H1 (cell line): ENCODE measurements at regions not wholly inside any gene's neighbourhood (a gene's known extent, or its start where the extent isn't known, plus 50 kb on each side); places are given as distances from the start of the nearest gene placed in this dataset.

Experiments
- CTCF ChIA-PET: fragments of 300-600 bp; sonication (Branson Sonifier 250); formaldehyde crosslinking; loops from one replicate; lab custom pipeline; 2021; ENCODE audit not compliant: partially characterized antibody; lab: Charles Lee
- POLR2A ChIA-PET: fragments of 300-600 bp; sonication (Branson Sonifier 250); formaldehyde crosslinking; loops from one replicate; lab custom pipeline; 2021; ENCODE audit warnings: inconsistent platforms; ENCODE audit not compliant: partially characterized antibody; lab: Charles Lee
- DNase-seq, 2 experiments: peaks; one replicate each; pipeline versions ENCODE4 v3.0.0 to v3.0.0-alpha.2; 2010 to 2022; ENCODE audit warnings: low spot score in 2 of 2, low read depth in 1 of 2, mixed read lengths in 1 of 2
- FAIRE-seq: peaks from 2 replicates; lab custom pipeline; 2011; peaks lifted over from hg19 to GRCh38; lab: Jason Lieb, UNC
- H2AFZ ChIP-seq: 2 replicates; pipeline ENCODE4 v1.8.1; 2012; ENCODE audit warnings: low read length, inconsistent platforms
- H2AK5ac ChIP-seq: 2 replicates; pipeline ENCODE4 v1.6.1; 2013; ENCODE audit warnings: low read depth, low read length
- H2BK120ac ChIP-seq: replicated peaks from 2 replicates; pipeline ENCODE3; 2013; ENCODE audit warnings: low read depth, low read length, inconsistent platforms
- H2BK12ac ChIP-seq: 2 replicates; pipeline ENCODE4 v1.6.1; 2013; ENCODE audit warnings: low read depth, low read length
- H2BK15ac ChIP-seq: 2 replicates; pipeline ENCODE4 v1.6.1; 2013; ENCODE audit warnings: low read length
- H2BK20ac ChIP-seq: 2 replicates; pipeline ENCODE4 v1.6.1; 2013; ENCODE audit warnings: low read length
- H2BK5ac ChIP-seq: 2 replicates; pipeline ENCODE4 v1.6.1; 2013; ENCODE audit warnings: low read depth, low read length
- H3K14ac ChIP-seq: 2 replicates; pipeline ENCODE4 v1.6.1; 2013; ENCODE audit warnings: inconsistent platforms; ENCODE audit not compliant: insufficient read length
- H3K18ac ChIP-seq: 2 replicates; pipeline ENCODE4 v1.6.1; 2013; ENCODE audit warnings: low read length; ENCODE audit errors: extremely low read depth
- H3K23ac ChIP-seq: 2 replicates; pipeline ENCODE4 v1.6.1; 2013; ENCODE audit warnings: inconsistent platforms; ENCODE audit not compliant: insufficient read length
- H3K23me2 ChIP-seq: 2 replicates; pipeline ENCODE4 v1.6.1; 2013; ENCODE audit warnings: low read depth, low read length
- H3K27ac ChIP-seq: 2 replicates; pipeline ENCODE4 v1.6.1; 2011; ENCODE audit warnings: low read depth, low read length, inconsistent platforms
- H3K27me3 ChIP-seq, 4 experiments: replicated peaks in 1 of 4; 1 replicate in 1 of 4; 2 replicates in 3 of 4; pipeline versions ENCODE4 v1.6.1 to v1.8.1; 2011 to 2013; ENCODE audit warnings: low read length in 3 of 4, mild to moderate bottlenecking in 3 of 4, inconsistent platforms in 2 of 4, mixed read lengths in 2 of 4, moderate library complexity in 1 of 4; ENCODE audit not compliant: control insufficient read depth in 3 of 4, insufficient read depth in 3 of 4; ENCODE audit errors: extremely low read depth in 1 of 4
- H3K36me3 ChIP-seq, 4 experiments: 2 replicates each; pipeline versions ENCODE4 v1.6.1 to v1.8.1; 2011 to 2013; ENCODE audit warnings: mild to moderate bottlenecking in 4 of 4, low read length in 3 of 4, moderate library complexity in 2 of 4, control low read depth in 1 of 4, inconsistent platforms in 1 of 4; ENCODE audit not compliant: insufficient read depth in 4 of 4, control insufficient read depth in 2 of 4
- H3K4ac ChIP-seq: replicated peaks from 2 replicates; pipeline ENCODE3; 2013; ENCODE audit warnings: low read length, low read depth, mixed read lengths, inconsistent platforms; ENCODE audit not compliant: insufficient read length
- H3K4me1 ChIP-seq, 4 experiments: replicated peaks in 1 of 4; 1 replicate in 1 of 4; 2 replicates in 3 of 4; pipeline versions ENCODE4 v1.6.1 to v1.8.1; 2011 to 2013; ENCODE audit warnings: low read length in 3 of 4, inconsistent platforms in 2 of 4, mixed read lengths in 1 of 4; ENCODE audit not compliant: insufficient read depth in 4 of 4, control insufficient read depth in 3 of 4
- H3K4me2 ChIP-seq, 2 experiments: 2 replicates each; pipeline versions ENCODE4 v1.6.1 to v1.8.1; 2011 to 2013; ENCODE audit warnings: low read depth in 2 of 2, low read length in 2 of 2, control low read depth in 1 of 2, inconsistent platforms in 1 of 2, mild to moderate bottlenecking in 1 of 2; ENCODE audit not compliant: insufficient read depth in 1 of 2
- H3K4me3 ChIP-seq, 4 experiments: fragments of 200-600, 300-600 bp in 1 of 4; sonication (generic), shearing (Covaris generic), sonication (Bioruptor Twin) in 1 of 4; 2 replicates each; pipeline versions ENCODE4 v1.5.1 to v1.8.1; 2011 to 2016; ENCODE audit warnings: low read length in 4 of 4, low read depth in 3 of 4, control low read depth in 2 of 4, inconsistent platforms in 2 of 4, mild to moderate bottlenecking in 2 of 4, mixed read lengths in 1 of 4, moderate library complexity in 1 of 4; ENCODE audit not compliant: insufficient read depth in 2 of 4; ENCODE audit errors: extremely low read depth in 1 of 4
- H3K56ac ChIP-seq: replicated peaks from 2 replicates; pipeline ENCODE3; 2013; ENCODE audit warnings: low read depth, mild to moderate bottlenecking, mixed read lengths, low read length, inconsistent platforms; ENCODE audit not compliant: insufficient read length
- H3K79me1 ChIP-seq: 2 replicates; pipeline ENCODE4 v1.6.1; 2013; ENCODE audit warnings: low read depth, low read length, control low read depth
- H3K79me2 ChIP-seq, 2 experiments: 2 replicates each; pipeline versions ENCODE4 v1.6.1 to v1.8.1; 2012 to 2013; ENCODE audit warnings: low read length in 2 of 2, mild to moderate bottlenecking in 2 of 2, inconsistent platforms in 1 of 2; ENCODE audit not compliant: insufficient read depth in 2 of 2, control insufficient read depth in 1 of 2
- H3K9ac ChIP-seq, 4 experiments: replicated peaks in 1 of 4; 1 replicate in 1 of 4; 2 replicates in 3 of 4; pipeline versions ENCODE4 v1.6.1 to v1.8.1; 2011 to 2013; ENCODE audit warnings: low read depth in 3 of 4, low read length in 3 of 4, control low read depth in 2 of 4, mild to moderate bottlenecking in 2 of 4, moderate library complexity in 2 of 4, inconsistent platforms in 1 of 4; ENCODE audit errors: extremely low read depth in 1 of 4
- H3K9me3 ChIP-seq, 2 experiments: 2 replicates each; pipeline versions ENCODE4 v1.6.1 to v1.8.1; 2012 to 2013; ENCODE audit warnings: mild to moderate bottlenecking in 2 of 2, moderate library complexity in 2 of 2, control low read depth in 1 of 2, inconsistent platforms in 1 of 2, low read depth in 1 of 2, low read length in 1 of 2, mixed read lengths in 1 of 2; ENCODE audit not compliant: insufficient read depth in 2 of 2
- H4K20me1 ChIP-seq, 2 experiments: replicated peaks in 1 of 2; 2 replicates each; pipeline versions ENCODE3 to v1.8.1; 2011 to 2013; ENCODE audit warnings: inconsistent platforms in 2 of 2, low read length in 2 of 2, mild to moderate bottlenecking in 1 of 2; ENCODE audit not compliant: insufficient read depth in 2 of 2, control insufficient read depth in 1 of 2
- H4K5ac ChIP-seq: 2 replicates; pipeline ENCODE4 v1.6.1; 2013; ENCODE audit warnings: low read length, low read depth, mixed read lengths, inconsistent platforms; ENCODE audit not compliant: insufficient read length
- H4K8ac ChIP-seq: 2 replicates; pipeline ENCODE4 v1.8.0; 2013; ENCODE audit warnings: mild to moderate bottlenecking, moderate library complexity, low read length, inconsistent platforms; ENCODE audit not compliant: insufficient read depth; ENCODE audit errors: extremely low read depth
- H4K91ac ChIP-seq: replicated peaks from 2 replicates; pipeline ENCODE3; 2013; ENCODE audit warnings: low read length, mixed read lengths, inconsistent platforms; ENCODE audit not compliant: insufficient read length
- ASH2L ChIP-seq: fragments of 200-600, 300-600 bp; sonication (generic); IDR thresholded peaks from one replicate; pipeline ENCODE4 v1.7.1; 2017; ENCODE audit warnings: low read length
- CBX5 ChIP-seq: fragments of 300-800, 300-1000 bp; sonication (generic); IDR thresholded peaks from 2 replicates; pipeline ENCODE4 v1.7.1; 2016; ENCODE audit warnings: antibody characterized with exemption, low read length, low read depth
- CHD1 ChIP-seq: IDR thresholded peaks from 2 replicates; pipeline ENCODE4 v1.6.1; 2012; ENCODE audit warnings: low read depth, low read length, improper control_type of control experiment
- CREB1 ChIP-seq: IDR thresholded peaks from 2 replicates; pipeline ENCODE4 v1.6.1; 2012; ENCODE audit warnings: inconsistent platforms
- E2F6 ChIP-seq: IDR thresholded peaks from 2 replicates; pipeline ENCODE4 v1.6.1; 2012; ENCODE audit warnings: inconsistent platforms
- EP300 ChIP-seq, 2 experiments: IDR thresholded peaks; 1 replicate in 1 of 2; 2 replicates in 1 of 2; pipeline ENCODE4 v1.6.1; 2011 to 2012; ENCODE audit warnings: low read depth in 2 of 2, low read length in 2 of 2, mild to moderate bottlenecking in 2 of 2, borderline replicate concordance in 1 of 2, inconsistent platforms in 1 of 2, moderate library complexity in 1 of 2
- EZH2 ChIP-seq: fragments of 200-600 bp; sonication (generic); IDR thresholded peaks from 2 replicates; pipeline ENCODE4 v1.7.1; 2012; ENCODE audit warnings: low read depth, mild to moderate bottlenecking, moderate library complexity, low read length, inconsistent platforms; ENCODE audit not compliant: severe bottlenecking
- MAX ChIP-seq: IDR thresholded peaks from 2 replicates; pipeline ENCODE4 v1.6.1; 2012; ENCODE audit warnings: inconsistent platforms
- POLR2AphosphoS5 ChIP-seq: IDR thresholded peaks from 2 replicates; pipeline ENCODE4 v1.6.1; 2011; ENCODE audit warnings: low read depth, low read length
- POU5F1 ChIP-seq: IDR thresholded peaks from 2 replicates; pipeline ENCODE4 v1.6.1; 2011; ENCODE audit warnings: low read depth, mild to moderate bottlenecking, low read length, moderate library complexity
- RBBP5 ChIP-seq: IDR thresholded peaks from 2 replicates; pipeline ENCODE4 v1.7.1; 2012; ENCODE audit warnings: low read depth, mild to moderate bottlenecking, inconsistent platforms, low read length, moderate library complexity, borderline replicate concordance
- RXRA ChIP-seq: IDR thresholded peaks from 2 replicates; pipeline ENCODE4 v1.6.1; 2011; ENCODE audit warnings: low read depth, mild to moderate bottlenecking, low read length, moderate library complexity; ENCODE audit not compliant: insufficient read depth
- SIRT6 ChIP-seq: IDR thresholded peaks from one replicate; pipeline ENCODE4 v1.7.1; 2012; ENCODE audit warnings: low read length, inconsistent platforms
- SP1 ChIP-seq: IDR thresholded peaks from 2 replicates; pipeline ENCODE4 v1.6.1; 2011; ENCODE audit warnings: low read depth, low read length
- SRF ChIP-seq: IDR thresholded peaks from 2 replicates; pipeline ENCODE4 v1.6.1; 2011; ENCODE audit warnings: mild to moderate bottlenecking, low read depth, low read length, moderate library complexity
- TEAD4 ChIP-seq: IDR thresholded peaks from 2 replicates; pipeline ENCODE4 v1.6.1; 2012; ENCODE audit warnings: low read depth, low read length, inconsistent platforms, mixed read lengths
- WGBS, 2 experiments: shearing (Covaris generic) in 1 of 2; methylation state at CpG; one replicate each; pipeline versions ENCODE4 v1.1.6 to v1.1.7; 2013 to 2015; ENCODE audit warnings: low lambda C conversion rate in 2 of 2, mixed read lengths in 2 of 2, inconsistent platforms in 1 of 2, low coverage in 1 of 2, missing lambda C conversion rate in 1 of 2; ENCODE audit not compliant: insufficient replicate concordance in 2 of 2, insufficient coverage in 1 of 2, insufficient read length in 1 of 2; ENCODE audit errors: extremely low coverage in 1 of 2, missing lambda C conversion rate in 1 of 2; 5-methylcytosine and 5-hydroxymethylcytosine counted together

GRCh38 chr9:13933268-13933656 is 380.7 kb downstream of the NFIB start:
- 90% methylated on average over 1 of the region's 1 CpG; no CpG with 5 or more reads in 1 of the 2 experiments for WGBS, 2 experiments
- Histone ChIP-seq H3K56ac (no peak overlapping the region), H2BK20ac (no peak overlapping the region), H3K27me3 (no peaks in the 10 kb centered on the region), H3K14ac (no peak overlapping the region), H4K20me1 (no peaks in the 10 kb centered on the region), H3K4me3 (no peak overlapping the region), H4K5ac (no peak overlapping the region), H3K9ac (no peak overlapping the region), H2BK15ac (no peak overlapping the region), H3K4me1 (peaks cover 0 to 2% (median 0%) of the 10 kb centered on the region in 4 experiments; a peak in 1 of 7 replicates), H2BK120ac (no peak overlapping the region), H2BK5ac (no peak overlapping the region), H3K4ac (no peak overlapping the region), H2AK5ac (no peak overlapping the region), H3K79me1 (no peaks in the 10 kb centered on the region), H4K91ac (no peak overlapping the region), H3K18ac (no peak overlapping the region), H3K23ac (no peak overlapping the region), H3K9me3 (no peaks in the 10 kb centered on the region), H2BK12ac (no peak overlapping the region), H3K27ac (no peak overlapping the region), H3K79me2 (no peaks in the 10 kb centered on the region), H4K8ac (no peak overlapping the region), H2AFZ (no peak overlapping the region), H3K23me2 (no peaks in the 10 kb centered on the region; the same call in 1 of the 2 replicates), H3K36me3 (no peaks in the 10 kb centered on the region), H3K4me2 (no peak overlapping the region)
- FAIRE-seq (no peak), DNase-seq (no peak)
- POLR2A ChIA-PET: no interaction called here
- CTCF ChIA-PET: no interaction called here
- TF ChIP-seq SIRT6 (no peak), TEAD4 (no peak), CREB1 (no peak), EZH2 (no peak), ASH2L (no peak), EP300 (IDR thresholded peaks at IDR 0.05; ENCODE audit: borderline replicate concordance in 1 of 2, low read depth in 2 of 2, low read length in 2 of 2) (no peak), MAX (no peak), CHD1 (no peak), E2F6 (no peak), POLR2AphosphoS5 (no peak), SRF (no peak), RBBP5 (no peak), POU5F1 (no peak), SP1 (no peak), RXRA (no peak), CBX5 (no peak)
